ENCODE measurements at regions not wholly inside any gene's neighbourhood (a gene's known extent, or its start where the extent isn't known, plus 50 kb on each side); places are given as distances from the start of the nearest gene placed in this dataset.

- H3K27me3 ChIP-seq (ENCODE audit: insufficient read depth, low read depth, low read length) = no peaks in the 10 kb centered on the region
- H2AFZ ChIP-seq (ENCODE audit: low read depth, low read length) = no peak overlapping the region
- peaks cover 7% of the 10 kb centered on the region for H3F3A ChIP-seq (ENCODE audit: insufficient read depth, low read length, poor library complexity, severe bottlenecking)
- H3K4me3 ChIP-seq (ENCODE audit: low read length) = peak overlapping the region; percentile 44
- H3K27ac ChIP-seq (ENCODE audit: low read length) = peak overlapping the region; percentile 87
- no peak overlapping the region for H3K4me2 ChIP-seq (ENCODE audit: low read length)
- no peaks in the 10 kb centered on the region for H3K9me3 ChIP-seq (ENCODE audit: low read length)
- H3K36me3 ChIP-seq (ENCODE audit: insufficient read depth, low read length) = no peaks in the 10 kb centered on the region
- peak overlapping the region; percentile 41 for H3K9ac ChIP-seq (ENCODE audit: low read length)
- no peak for TF ChIP-seq SMC3 (conservative IDR thresholded peaks at IDR 0.05; ENCODE audit: poor library complexity)
- no peak for TF ChIP-seq EZH2 (IDR thresholded peaks at IDR 0.05; ENCODE audit: borderline replicate concordance, insufficient read depth, low read length, poor library complexity, severe bottlenecking)
- no peak for TF ChIP-seq RAD21 (conservative IDR thresholded peaks at IDR 0.05)
- TF ChIP-seq MXI1 (conservative IDR thresholded peaks at IDR 0.05; ENCODE audit: poor library complexity, severe bottlenecking) = no peak
- no peak for TF ChIP-seq EP300 (conservative IDR thresholded peaks at IDR 0.05; ENCODE audit: poor library complexity, severe bottlenecking)
- no peak for TF ChIP-seq REST (IDR thresholded peaks at IDR 0.05; ENCODE audit: borderline replicate concordance)
- no peak for TF ChIP-seq CTCF (IDR thresholded peaks at IDR 0.05; ENCODE audit: poor library complexity, severe bottlenecking)
- TF ChIP-seq POLR2AphosphoS5 (IDR thresholded peaks at IDR 0.05) = peak; percentile 45
- no peaks in the 10 kb centered on the region for H4K20me1 ChIP-seq (ENCODE audit: insufficient read depth)
- no peaks in the 10 kb centered on the region for H3K79me2 ChIP-seq (replicated peaks; ENCODE audit: insufficient read depth, low read length)
- no peaks in the 10 kb centered on the region for H3K9me2 ChIP-seq (ENCODE audit: insufficient read depth, low read length)
These were observed 556.3 kb downstream of the PPARGC1A start for GRCh38 chr4:23333556-23333945.

- H3K27ac ChIP-seq (ENCODE audit: low read length) = peak overlapping the region; percentile 15
- TF ChIP-seq RAD21 (conservative IDR thresholded peaks at IDR 0.05) = no peak
- no peak for TF ChIP-seq SMC3 (conservative IDR thresholded peaks at IDR 0.05; ENCODE audit: poor library complexity)
- no peak for TF ChIP-seq EP300 (conservative IDR thresholded peaks at IDR 0.05; ENCODE audit: poor library complexity, severe bottlenecking)
- TF ChIP-seq EZH2 (IDR thresholded peaks at IDR 0.05; ENCODE audit: borderline replicate concordance, insufficient read depth, low read length, poor library complexity, severe bottlenecking) = no peak
- TF ChIP-seq POLR2AphosphoS5 (IDR thresholded peaks at IDR 0.05) = no peak
- no peak for TF ChIP-seq CTCF (IDR thresholded peaks at IDR 0.05; ENCODE audit: poor library complexity, severe bottlenecking)
- TF ChIP-seq MXI1 (conservative IDR thresholded peaks at IDR 0.05; ENCODE audit: poor library complexity, severe bottlenecking) = no peak
- no peak for TF ChIP-seq REST (IDR thresholded peaks at IDR 0.05; ENCODE audit: borderline replicate concordance)
- TF ChIP-seq TAF1 (IDR thresholded peaks at IDR 0.05; ENCODE audit: low read depth) = no peak
- no peak overlapping the region for H3K9ac ChIP-seq (ENCODE audit: low read length)
- no peaks in the 10 kb centered on the region for H3K79me2 ChIP-seq (replicated peaks; ENCODE audit: insufficient read depth, low read length)
- H3K27me3 ChIP-seq (ENCODE audit: insufficient read depth, low read depth, low read length) = no peaks in the 10 kb centered on the region
- no peak overlapping the region for H3K4me2 ChIP-seq (ENCODE audit: low read length)
- H2AFZ ChIP-seq (ENCODE audit: low read depth, low read length) = no peak overlapping the region
- H3F3A ChIP-seq (ENCODE audit: insufficient read depth, low read length, poor library complexity, severe bottlenecking) = peaks cover 7% of the 10 kb centered on the region
- H3K4me3 ChIP-seq (ENCODE audit: low read length) = no peak overlapping the region
- no peaks in the 10 kb centered on the region for H3K9me3 ChIP-seq (ENCODE audit: low read length)
- no peaks in the 10 kb centered on the region for H3K9me2 ChIP-seq (ENCODE audit: insufficient read depth, low read length)
- no peaks in the 10 kb centered on the region for H4K20me1 ChIP-seq (ENCODE audit: insufficient read depth)
- H3K36me3 ChIP-seq (ENCODE audit: insufficient read depth, low read length) = no peaks in the 10 kb centered on the region
These were observed 557.5 kb downstream of the PPARGC1A start for GRCh38 chr4:23332313-23332712.

All from neural cell (in vitro differentiated cells).